Liver (tissue), 3 donors: ENCODE measurements at regions not wholly inside any gene's neighbourhood (a gene's known extent, or its start where the extent isn't known, plus 50 kb on each side); places are given as distances from the start of the nearest gene placed in this dataset.
A peak's percentile ranks its signal among the peaks of the same experiment; 100 is the strongest.
"Not testable (repeated sequence)": the region's sequence is repeated elsewhere in the genome, so short reads cannot be mapped to it uniquely, and the experiment has no call there.

Experiments used
- CTCF ChIP-seq: fragments of 150-350 bp; IDR thresholded peaks from 2 replicates; pipeline ENCODE4 v1.5.1; 2017; ENCODE audit warnings: improper control_type of control experiment, low read depth, low read length; ENCODE audit not compliant: missing input control
- GABPA ChIP-seq, 2 donors: IDR thresholded peaks in 1 of 2; conservative IDR thresholded peaks in 1 of 2; 2 replicates each; pipeline ENCODE4 v1.6.1; 2016; ENCODE audit warnings: antibody characterized with exemption in 2 of 2, mild to moderate bottlenecking in 1 of 2, moderate library complexity in 1 of 2
- REST ChIP-seq: IDR thresholded peaks from 2 replicates; pipeline ENCODE4 v1.6.1; 2016; ENCODE audit warnings: antibody characterized with exemption, mild to moderate bottlenecking
- RXRA ChIP-seq, 2 donors: IDR thresholded peaks; 2 replicates each; pipeline ENCODE4 v1.6.1; 2017 to 2018; ENCODE audit warnings: antibody characterized with exemption in 2 of 2, mild to moderate bottlenecking in 1 of 2
- TAF1 ChIP-seq: conservative IDR thresholded peaks from 2 replicates; pipeline ENCODE4 v1.6.1; 2016; ENCODE audit warnings: antibody characterized with exemption, mild to moderate bottlenecking
- YY1 ChIP-seq: IDR thresholded peaks from 2 replicates; pipeline ENCODE4 v1.6.1; 2016; ENCODE audit warnings: antibody characterized with exemption, mild to moderate bottlenecking
- ZBTB33 ChIP-seq: IDR thresholded peaks from 2 replicates; pipeline ENCODE4 v1.6.1; 2016; ENCODE audit warnings: antibody characterized with exemption
- donor health status: healthy.
- donor health status: healthy.

GRCh38 chr9:85804847-85805133, 63.0 kb upstream of the AGTPBP1 start:
- not testable (repeated sequence) for TF ChIP-seq CTCF; TAF1; YY1; GABPA (IDR thresholded peaks at IDR 0.05 in 1 of 2, conservative IDR thresholded peaks at IDR 0.05 in 1 of 2); REST
- peak; percentile 9 to 21 for TF ChIP-seq RXRA (IDR thresholded peaks at IDR 0.05)
- peak; percentile 54 for TF ChIP-seq ZBTB33
